MM.1S (cell line): ENCODE measurements at regions not wholly inside any gene's neighbourhood (a gene's known extent, or its start where the extent isn't known, plus 50 kb on each side); places are given as distances from the start of the nearest gene placed in this dataset.

Experiments
- CTCF ChIP-seq: fragments of 300-600 bp; sonication (generic); IDR thresholded peaks from 2 replicates; pipeline ENCODE4 v1.5.1; 2016; ENCODE audit warnings: antibody characterized with exemption, low read length, mixed read lengths
- EZH2 ChIP-seq: fragments of 300-600 bp; sonication (generic); optimal IDR thresholded peaks from 2 replicates; pipeline ENCODE3; 2017; ENCODE audit warnings: low read depth, mild to moderate bottlenecking, antibody characterized with exemption, low read length, mixed read lengths

GRCh38 chr3:176723758-176724393 lies 473.4 kb downstream of the TBL1XR1 start:
- no peak for TF ChIP-seq CTCF
- no peak for TF ChIP-seq EZH2
